ENCODE measurements at regions not wholly inside any gene's neighbourhood (a gene's known extent, or its start where the extent isn't known, plus 50 kb on each side); places are given as distances from the start of the nearest gene placed in this dataset.

- no peak for TF ChIP-seq CTCF (IDR thresholded peaks at IDR 0.05; ENCODE audit: low read depth, low read length)
- no peak for TF ChIP-seq POLR2A (IDR thresholded peaks at IDR 0.05; ENCODE audit: extremely low read depth, insufficient read length)
Measured at GRCh38 chr13:83024232-83024631, 858.0 kb downstream of the SLITRK1 start.
